Caco-2 (cell line): ENCODE measurements at regions not wholly inside any gene's neighbourhood (a gene's known extent, or its start where the extent isn't known, plus 50 kb on each side); places are given as distances from the start of the nearest gene placed in this dataset.

Source experiments
- BruUV-seq: library from RNA; stranded (reverse); fragments of 400-500 nt; replicated peaks from 2 replicates; lab custom pipeline; 2021; lab: Mats Ljungman, UMichigan
- CTCF ChIA-PET: fragments of 300-600 bp; sonication (Branson Sonifier 250); formaldehyde crosslinking; loops from one replicate; lab custom pipeline; 2022; ENCODE audit warnings: antibody characterized with exemption; lab: Charles Lee
- POLR2A ChIA-PET: fragments of 300-600 bp; sonication (Branson Sonifier 250); formaldehyde crosslinking; loops from one replicate; lab custom pipeline; 2022; ENCODE audit warnings: antibody characterized with exemption; lab: Charles Lee
- DNase-seq, 2 experiments: peaks; one replicate each; pipeline versions ENCODE4 v3.0.0 to v3.0.0-alpha.2; 2020 to 2022
- H3K27me3 ChIP-seq: replicated peaks from 2 replicates; pipeline ENCODE4 v1.6.0; 2011; ENCODE audit warnings: low read length; ENCODE audit not compliant: control insufficient read depth, insufficient read depth
- H3K36me3 ChIP-seq: 2 replicates; pipeline ENCODE4 v1.5.1; 2011; ENCODE audit warnings: low read length; ENCODE audit not compliant: control insufficient read depth, insufficient read depth
- H3K4me1 ChIP-seq: fragments of 250-450 bp; sonication (Bioruptor Pico); 2 replicates; pipeline ENCODE4 v1.5.1; 2020; ENCODE audit warnings: mild to moderate bottlenecking
- H3K4me3 ChIP-seq: 2 replicates; pipeline ENCODE4 v1.5.1; 2011; ENCODE audit warnings: low read depth, mild to moderate bottlenecking, control low read depth, low read length
- H3K9me3 ChIP-seq: fragments of 250-450 bp; sonication (Bioruptor Pico); 2 replicates; pipeline ENCODE4 v1.5.1; 2020; ENCODE audit warnings: mild to moderate bottlenecking, moderate library complexity
- H3K27ac Mint-ChIP-seq: one replicate; pipeline ENCODE4 v1.8.0; 2022; ENCODE audit warnings: mixed read lengths; ENCODE audit not compliant: unreplicated experiment
- H3K27me3 Mint-ChIP-seq: one replicate; pipeline ENCODE4 v1.8.0; 2022; ENCODE audit warnings: mixed read lengths; ENCODE audit not compliant: insufficient read depth, unreplicated experiment
- H3K36me3 Mint-ChIP-seq: one replicate; pipeline ENCODE4 v1.8.0; 2022; ENCODE audit warnings: mild to moderate bottlenecking, mixed read lengths; ENCODE audit not compliant: insufficient read depth, unreplicated experiment
- H3K4me1 Mint-ChIP-seq: one replicate; pipeline ENCODE4 v1.8.0; 2022; ENCODE audit warnings: low read depth, mixed read lengths; ENCODE audit not compliant: unreplicated experiment
- H3K4me3 Mint-ChIP-seq: one replicate; pipeline ENCODE4 v1.8.0; 2022; ENCODE audit warnings: mild to moderate bottlenecking, moderate library complexity, mixed read lengths; ENCODE audit not compliant: unreplicated experiment
- H3K9me3 Mint-ChIP-seq: one replicate; pipeline ENCODE4 v1.8.0; 2022; ENCODE audit warnings: mixed read lengths; ENCODE audit not compliant: unreplicated experiment
- intact Hi-C: fragments of 100-400 bp; cut with micrococcal nuclease; formaldehyde crosslinking; loops from one replicate; pipeline ENCODE4 v1.10.0; 2022; ENCODE audit not compliant: unreplicated experiment
- TF ChIP-seq, protein P1 (sequence below), 2 experiments: fragments of 200-600 bp in 1 of 2; IDR thresholded peaks; 1 replicate in 1 of 2; 2 replicates in 1 of 2; pipeline versions ENCODE4 v1.5.1 to v1.8.0; 2011 to 2022; ENCODE audit warnings: antibody characterized with exemption in 1 of 2, control low read depth in 1 of 2, inconsistent platforms in 1 of 2, low read depth in 1 of 2, low read length in 1 of 2, mild to moderate bottlenecking in 1 of 2, moderate library complexity in 1 of 2; ENCODE audit not compliant: insufficient read depth in 1 of 2, severe bottlenecking in 1 of 2, unreplicated experiment in 1 of 2

- Mint-ChIP-seq H3K4me1 (peaks cover 21% of the 10 kb centered on the region), H3K4me3 (peak overlapping the region; percentile 36), H3K9me3 (no peaks in the 10 kb centered on the region), H3K27ac (no peak overlapping the region), H3K27me3 (peaks cover 35% of the 10 kb centered on the region), H3K36me3 (peaks cover 6% of the 10 kb centered on the region)
- no peak overlapping the region for H3K4me3 ChIP-seq
- peaks cover 4% of the 10 kb centered on the region for H3K27me3 ChIP-seq
- TF ChIP-seq, protein P1, sequence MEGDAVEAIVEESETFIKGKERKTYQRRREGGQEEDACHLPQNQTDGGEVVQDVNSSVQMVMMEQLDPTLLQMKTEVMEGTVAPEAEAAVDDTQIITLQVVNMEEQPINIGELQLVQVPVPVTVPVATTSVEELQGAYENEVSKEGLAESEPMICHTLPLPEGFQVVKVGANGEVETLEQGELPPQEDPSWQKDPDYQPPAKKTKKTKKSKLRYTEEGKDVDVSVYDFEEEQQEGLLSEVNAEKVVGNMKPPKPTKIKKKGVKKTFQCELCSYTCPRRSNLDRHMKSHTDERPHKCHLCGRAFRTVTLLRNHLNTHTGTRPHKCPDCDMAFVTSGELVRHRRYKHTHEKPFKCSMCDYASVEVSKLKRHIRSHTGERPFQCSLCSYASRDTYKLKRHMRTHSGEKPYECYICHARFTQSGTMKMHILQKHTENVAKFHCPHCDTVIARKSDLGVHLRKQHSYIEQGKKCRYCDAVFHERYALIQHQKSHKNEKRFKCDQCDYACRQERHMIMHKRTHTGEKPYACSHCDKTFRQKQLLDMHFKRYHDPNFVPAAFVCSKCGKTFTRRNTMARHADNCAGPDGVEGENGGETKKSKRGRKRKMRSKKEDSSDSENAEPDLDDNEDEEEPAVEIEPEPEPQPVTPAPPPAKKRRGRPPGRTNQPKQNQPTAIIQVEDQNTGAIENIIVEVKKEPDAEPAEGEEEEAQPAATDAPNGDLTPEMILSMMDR (IDR thresholded peaks at IDR 0.05; ENCODE audit: insufficient read depth in 1 of 2, low read depth in 1 of 2, low read length in 1 of 2, severe bottlenecking in 1 of 2, unreplicated experiment in 1 of 2): no peak
- BruUV-seq: no TSS peak
- H3K9me3 ChIP-seq: no peaks in the 10 kb centered on the region
- peak in 1 of 2 experiments; percentile 21 for DNase-seq
- ChIA-PET CTCF (interaction anchor here (0.6 kb wide), 1 partner anchor 13 kb away, joined by 4 read pairs; no protein-coding TSS in a partner anchor), POLR2A (interaction anchor here (0.6 kb wide), 1 partner anchor 23 kb away, joined by 9 read pairs; no protein-coding TSS in a partner anchor)
- intact Hi-C loops: loop anchor here (10.0 kb wide), 1 partner anchor 126 kb away; no protein-coding TSS in a partner anchor
- H3K4me1 ChIP-seq: peaks cover 14% of the 10 kb centered on the region; the same call in 1 of the 2 replicates
- H3K36me3 ChIP-seq: no peaks in the 10 kb centered on the region
Measured at GRCh38 chr17:77889135-77889505, 69.4 kb upstream of the TNRC6C start.

- no peak overlapping the region for H3K4me3 Mint-ChIP-seq
- DNase-seq: peak in 1 of 2 experiments; percentile 29
- H3K36me3 ChIP-seq: no peaks in the 10 kb centered on the region
- ChIA-PET POLR2A (no interaction called here), CTCF (no interaction called here)
- peaks cover 6% of the 10 kb centered on the region for H3K36me3 Mint-ChIP-seq
- TF ChIP-seq, protein P1 (IDR thresholded peaks at IDR 0.05; ENCODE audit: insufficient read depth in 1 of 2, low read depth in 1 of 2, low read length in 1 of 2, severe bottlenecking in 1 of 2, unreplicated experiment in 1 of 2): no peak
- H3K27ac Mint-ChIP-seq: no peak overlapping the region
- H3K9me3 ChIP-seq: no peaks in the 10 kb centered on the region
- intact Hi-C loops: loop anchor here (10.0 kb wide), 1 partner anchor 125 kb away; no protein-coding TSS in a partner anchor
- peaks cover 14% of the 10 kb centered on the region; the same call in 1 of the 2 replicates for H3K4me1 ChIP-seq
- H3K9me3 Mint-ChIP-seq: no peaks in the 10 kb centered on the region
- H3K4me1 Mint-ChIP-seq: peaks cover 21% of the 10 kb centered on the region
- BruUV-seq: no TSS peak
- H3K27me3 ChIP-seq: peaks cover 3% of the 10 kb centered on the region
- H3K4me3 ChIP-seq: no peak overlapping the region
- H3K27me3 Mint-ChIP-seq: peaks cover 29% of the 10 kb centered on the region
Measured at GRCh38 chr17:77889866-77890760, 68.4 kb upstream of the TNRC6C start.

DNA sequence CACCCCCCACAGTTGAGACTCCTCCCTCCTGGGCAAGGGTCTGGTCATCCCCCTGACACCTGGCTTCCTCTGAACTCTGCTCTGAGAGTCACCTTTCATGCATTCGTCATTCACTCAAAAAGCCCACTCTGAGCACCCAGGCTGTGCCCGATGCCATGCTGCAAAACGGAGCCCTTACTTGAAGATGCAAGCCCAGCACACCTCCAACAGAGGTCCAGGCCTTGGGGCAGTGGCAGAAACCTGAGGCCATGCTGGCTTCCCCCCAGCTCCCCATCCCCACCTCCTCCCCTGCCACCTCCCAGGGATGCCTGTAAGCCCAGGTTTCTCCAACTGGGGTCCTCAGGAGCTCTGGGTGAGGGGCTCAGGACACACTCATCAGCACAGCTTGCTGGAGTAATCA, 67.7 kb upstream of the TNRC6C start:
- TF ChIP-seq, protein P1 (IDR thresholded peaks at IDR 0.05; ENCODE audit: insufficient read depth in 1 of 2, low read depth in 1 of 2, low read length in 1 of 2, severe bottlenecking in 1 of 2, unreplicated experiment in 1 of 2): no peak
- intact Hi-C loops: no loop called here
- ChIA-PET POLR2A (no interaction called here), CTCF (interaction anchor here (0.5 kb wide), 1 partner anchor 9 kb away, joined by 3 read pairs; no protein-coding TSS in a partner anchor)
- Mint-ChIP-seq H3K9me3 (no peaks in the 10 kb centered on the region), H3K27ac (no peak overlapping the region), H3K4me3 (no peak overlapping the region), H3K4me1 (peaks cover 17% of the 10 kb centered on the region), H3K36me3 (peaks cover 6% of the 10 kb centered on the region), H3K27me3 (peaks cover 25% of the 10 kb centered on the region)
- Histone ChIP-seq H3K4me3 (no peak overlapping the region), H3K36me3 (no peaks in the 10 kb centered on the region), H3K4me1 (peaks cover 14% of the 10 kb centered on the region; the same call in 1 of the 2 replicates), H3K9me3 (no peaks in the 10 kb centered on the region), H3K27me3 (peaks cover 3% of the 10 kb centered on the region)
- no peak for DNase-seq
- no TSS peak for BruUV-seq
